ENCODE measurements at regions not wholly inside any gene's neighbourhood (a gene's known extent, or its start where the extent isn't known, plus 50 kb on each side); places are given as distances from the start of the nearest gene placed in this dataset.
A peak's percentile ranks its signal among the peaks of the same experiment; 100 is the strongest.
"Not testable (repeated sequence)": the region's sequence is repeated elsewhere in the genome, so short reads cannot be mapped to it uniquely, and the experiment has no call there.

GRCh38 chr3:117809186-117810081 is 1099.9 kb downstream of the TUSC7 start:
- no peak for DNase-seq

- DNase-seq, result no peak
Measured at GRCh38 chr3:117811786-117812185, 1102.2 kb downstream of the TUSC7 start.

- no peak for DNase-seq
Measured at GRCh38 chr3:117814975-117815374, 1105.4 kb downstream of the TUSC7 start.

- DNase-seq, result no peak
Measured at GRCh38 chr3:117817103-117817502, 1107.5 kb downstream of the TUSC7 start.

- no peak for DNase-seq
Measured at GRCh38 chr3:117818592-117818991, 1109.0 kb downstream of the TUSC7 start.

DNA sequence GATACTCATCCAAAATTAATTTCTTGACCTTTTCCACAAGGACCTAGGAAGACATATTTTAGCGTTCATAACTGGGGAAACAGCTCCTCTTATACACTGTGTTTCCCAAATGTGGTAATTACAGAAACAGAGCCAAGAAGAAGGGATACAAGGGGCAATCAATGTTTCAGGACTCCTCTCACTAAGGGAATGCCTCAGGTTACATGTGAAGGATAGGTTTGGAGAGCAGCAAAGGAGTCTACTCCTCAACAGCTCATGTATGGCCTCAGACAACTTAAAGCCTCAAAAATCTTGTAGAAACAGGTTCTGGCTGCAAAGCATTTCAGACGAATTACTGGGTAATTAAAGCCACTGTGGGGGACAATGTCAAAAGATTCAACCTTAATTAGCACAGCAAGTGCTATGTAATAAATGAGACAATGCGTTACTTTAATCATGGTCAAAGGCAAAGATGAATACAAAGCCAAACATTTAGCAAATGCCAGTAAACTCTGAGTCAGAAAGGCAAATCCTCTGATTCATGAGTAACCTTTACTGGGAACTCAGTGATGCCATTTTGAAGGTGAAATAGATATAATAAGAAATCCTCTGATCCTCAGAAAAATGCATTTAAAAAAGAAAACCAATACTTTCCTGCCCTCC is 1111.2 kb downstream of the TUSC7 start:
- no peak for DNase-seq

DNA sequence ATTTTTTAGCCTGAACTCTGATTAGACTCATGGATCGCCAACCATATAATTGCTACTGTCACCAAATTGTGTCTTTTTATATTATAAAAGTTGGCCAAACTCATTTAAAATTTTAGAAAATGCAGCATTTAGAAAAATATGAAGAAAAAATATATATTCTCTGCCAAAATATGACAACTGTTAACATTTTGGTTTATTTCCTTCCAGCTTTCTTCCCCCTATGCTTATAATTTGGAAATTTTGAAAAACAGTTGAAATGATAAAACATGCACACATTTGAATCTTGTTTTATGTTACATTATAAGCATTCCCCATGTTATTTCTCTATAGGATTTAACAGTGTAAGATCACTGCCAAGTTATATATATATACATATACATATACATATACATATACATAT is 1112.8 kb downstream of the TUSC7 start:
- DNase-seq, result no peak

DNA sequence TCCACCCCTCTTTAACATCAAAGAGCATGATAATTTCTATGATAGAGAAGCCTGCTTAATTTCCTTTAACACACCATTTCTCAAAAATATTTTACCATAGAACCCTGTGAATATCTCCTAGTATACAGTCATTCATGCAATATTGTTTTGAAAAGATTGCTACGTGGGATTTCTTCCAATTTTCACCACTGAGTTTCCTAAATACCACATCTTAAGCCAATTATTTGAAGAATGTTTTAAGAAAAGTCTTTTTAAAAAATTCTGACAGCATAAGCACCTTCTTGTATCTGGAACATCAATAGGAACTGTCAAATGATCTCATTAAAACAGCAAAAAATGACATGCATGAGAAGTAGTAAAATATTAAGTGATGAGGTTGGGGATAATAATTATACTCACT is 1126.7 kb downstream of the TUSC7 start:
- no peak for DNase-seq

- DNase-seq, result no peak
Measured at GRCh38 chr3:117837391-117837790, 1127.8 kb downstream of the TUSC7 start.

DNA sequence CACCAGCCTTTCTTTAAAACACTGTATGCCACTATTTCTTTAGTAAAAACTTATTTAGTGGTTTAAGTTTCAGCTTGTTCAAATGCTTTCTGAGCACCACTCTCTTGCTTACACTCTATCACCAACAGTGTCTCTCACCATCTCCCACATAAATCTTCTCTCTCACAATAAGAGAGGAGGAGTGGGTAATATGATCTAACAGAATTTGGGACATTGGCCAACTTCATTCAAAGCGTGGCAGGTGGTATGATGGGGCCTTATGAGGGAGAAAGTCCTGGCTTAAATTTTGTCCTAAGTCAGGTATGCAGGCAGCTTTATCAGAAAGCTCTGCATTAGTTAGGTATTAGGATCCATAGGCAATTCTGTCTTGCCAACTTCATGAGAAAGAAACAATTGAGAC is 1132.5 kb downstream of the TUSC7 start:
- DNase-seq, result no peak

DNA sequence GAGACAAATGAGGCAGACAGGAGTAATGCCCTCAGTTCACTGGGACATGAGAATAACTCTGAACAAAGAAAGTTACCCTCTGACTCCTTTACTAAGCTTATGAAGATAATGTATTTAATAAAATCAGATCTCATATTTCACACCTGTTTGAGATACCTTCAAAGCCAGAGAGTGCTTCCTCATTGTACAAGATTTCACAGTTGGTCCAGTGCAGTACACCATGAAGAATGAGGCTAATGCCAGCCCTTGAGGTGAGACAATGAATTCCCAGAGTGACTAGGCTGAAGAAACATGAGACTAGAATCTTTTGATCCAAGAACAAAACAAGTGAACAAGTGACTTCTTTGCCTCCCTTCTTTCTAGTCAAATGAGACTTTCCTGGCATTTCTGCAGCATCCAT is 1133.8 kb downstream of the TUSC7 start:
- no peak for DNase-seq

- DNase-seq, result no peak
Measured at GRCh38 chr3:117844676-117845075, 1135.1 kb downstream of the TUSC7 start.

DNA sequence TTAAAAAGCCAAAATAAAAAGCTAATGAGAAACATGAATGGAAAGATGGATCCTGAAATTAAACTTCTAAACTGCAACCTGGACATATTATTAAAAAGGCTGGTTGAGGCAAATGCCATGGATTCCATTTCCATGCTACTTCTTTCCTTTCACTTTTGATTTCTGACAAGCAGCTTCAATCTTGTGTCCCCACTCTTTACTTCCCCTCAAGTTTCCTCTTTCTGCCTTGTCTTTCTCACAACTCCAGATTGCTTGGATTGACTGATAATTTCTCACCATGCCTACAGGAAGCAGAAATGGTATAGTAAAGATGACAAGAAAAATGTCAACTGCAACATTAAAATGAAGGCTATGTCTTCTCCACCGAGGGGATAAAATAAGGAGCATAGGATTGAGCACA is 1136.7 kb downstream of the TUSC7 start:
- no peak for DNase-seq

DNA sequence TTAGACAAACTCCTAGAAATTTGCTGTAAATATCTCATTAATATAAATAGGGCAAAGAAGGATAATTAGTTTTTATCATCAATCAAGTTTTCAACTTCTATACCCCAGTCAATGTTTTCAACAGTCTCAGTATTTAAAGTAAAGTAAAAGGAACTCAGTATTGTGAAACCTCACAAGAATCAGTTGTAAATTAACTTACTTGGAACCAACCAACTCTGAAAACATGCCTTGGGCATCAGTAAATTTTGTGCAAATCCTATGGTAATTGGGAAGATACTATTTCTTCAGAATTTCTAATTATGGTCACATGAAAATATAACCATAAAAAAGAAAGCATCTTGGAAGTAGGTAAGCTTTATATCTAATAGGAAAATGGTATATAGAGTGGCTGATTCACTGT is 1139.0 kb downstream of the TUSC7 start:
- no peak for DNase-seq

GRCh38 chr3:117853923-117854668 is 1144.5 kb downstream of the TUSC7 start:
- DNase-seq, result peak; percentile 35

DNA sequence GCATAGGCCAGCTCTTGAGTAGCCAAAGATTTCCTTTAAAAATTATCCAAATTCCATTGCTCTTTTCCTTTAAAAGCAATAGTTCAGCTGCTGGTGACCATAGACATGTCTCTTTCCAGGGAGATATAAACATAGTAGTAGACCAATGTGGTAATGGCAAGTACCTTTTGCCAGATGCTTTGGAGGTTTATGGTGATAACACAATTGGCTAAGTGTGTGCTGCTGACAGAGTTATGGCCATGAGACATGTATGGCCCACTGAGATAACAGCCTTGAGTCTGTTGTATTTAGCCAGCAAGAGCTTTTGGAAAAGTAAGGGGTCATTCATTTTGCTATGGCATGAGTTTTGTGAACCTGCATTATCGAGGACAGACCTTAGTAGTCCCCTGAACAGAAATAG is 1146.8 kb downstream of the TUSC7 start:
- DNase-seq, result no peak

- no peak for DNase-seq
Measured at GRCh38 chr3:117863146-117863545, 1153.6 kb downstream of the TUSC7 start.

- DNase-seq, result no peak
Measured at GRCh38 chr3:117865338-117865737, 1155.8 kb downstream of the TUSC7 start.

DNA sequence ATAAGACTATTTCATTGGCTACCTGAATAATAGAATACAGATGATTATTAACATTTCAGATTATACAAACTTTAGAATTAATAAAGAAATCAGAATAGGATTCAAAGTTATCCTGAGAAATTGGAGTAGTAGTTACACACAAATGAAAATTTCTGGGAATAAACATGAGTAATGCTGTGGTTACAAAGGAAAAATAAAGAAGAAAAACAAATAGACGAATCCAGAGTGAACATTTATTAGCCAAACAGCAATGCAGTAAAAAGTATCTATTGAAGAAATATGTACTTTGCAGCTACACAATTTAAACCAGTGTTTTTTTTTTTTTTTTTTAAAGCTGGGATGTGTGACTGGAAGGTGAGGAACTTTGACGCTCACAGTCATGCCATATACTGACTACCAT is 1159.2 kb downstream of the TUSC7 start:
- DNase-seq, result no peak

DNA sequence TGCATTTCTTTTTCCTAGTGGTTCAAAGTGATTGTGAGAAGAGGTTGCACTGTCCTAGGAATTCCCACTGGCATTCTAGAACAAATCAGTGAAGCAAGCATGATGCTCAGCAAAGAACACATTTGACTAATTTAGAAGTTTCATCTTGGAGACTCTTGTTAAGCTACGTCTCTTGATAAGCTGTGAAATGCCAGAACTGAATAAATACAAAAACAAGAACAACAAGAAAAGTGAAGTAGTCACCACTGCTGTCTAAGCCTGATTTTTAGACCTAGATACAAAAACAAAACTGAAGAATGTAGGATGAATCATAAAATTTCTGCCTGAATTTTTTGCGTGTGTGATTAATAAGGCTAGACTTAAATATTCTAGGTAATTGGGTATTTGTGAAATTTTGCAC is 1162.4 kb downstream of the TUSC7 start:
- DNase-seq, result no peak

DNA sequence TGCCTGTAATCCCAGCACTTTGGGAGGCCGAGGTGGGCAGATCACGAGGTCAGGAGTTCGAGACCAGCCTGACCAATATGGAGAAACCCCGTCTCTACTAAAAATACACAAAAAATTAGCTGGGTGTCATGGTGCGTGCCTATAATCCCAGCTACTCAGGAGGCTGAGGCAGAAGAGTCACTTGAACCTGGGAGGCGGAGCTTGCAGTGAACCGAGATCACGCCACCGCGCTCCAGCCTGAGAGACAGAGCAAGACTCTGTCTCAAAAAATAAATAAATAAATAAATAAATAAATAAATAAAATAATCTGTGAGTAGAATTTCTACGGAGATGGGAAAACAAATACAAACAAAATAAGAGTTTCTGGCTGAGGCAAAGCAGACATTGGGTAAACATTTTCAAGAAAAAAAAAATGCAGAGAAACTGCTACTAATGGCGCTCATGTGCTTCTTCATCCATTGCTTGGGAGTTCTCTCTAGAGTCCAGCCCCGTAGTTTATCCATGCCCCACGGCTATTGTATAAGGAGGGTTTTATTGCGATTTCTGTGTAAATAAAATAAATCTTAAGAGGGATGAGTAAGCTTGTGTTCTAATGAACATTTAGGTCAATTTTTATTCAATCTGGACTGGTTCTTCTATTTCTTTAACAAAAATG is 1161.9 kb downstream of the IGSF11 start:
- DNase-seq, result not testable (repeated sequence)

GRCh38 chr3:117873249-117873600 is 1161.4 kb downstream of the IGSF11 start:
- DNase-seq, result no peak

- DNase-seq, result no peak
Measured at GRCh38 chr3:117874028-117874690, 1160.5 kb downstream of the IGSF11 start.

All from HCEC 1CT (cell line).